Panc1 (cell line): ENCODE measurements at regions not wholly inside any gene's neighbourhood (a gene's known extent, or its start where the extent isn't known, plus 50 kb on each side); places are given as distances from the start of the nearest gene placed in this dataset.

Experiments used
- CTCF ChIP-seq: fragments of 450-650 bp; IDR thresholded peaks from 2 replicates; pipeline ENCODE4 v1.5.1; 2017; ENCODE audit warnings: mild to moderate bottlenecking
- SIN3A ChIP-seq: IDR thresholded peaks from 2 replicates; pipeline ENCODE4 v1.6.1; 2012; ENCODE audit warnings: low read depth, mild to moderate bottlenecking, low read length, moderate library complexity, borderline replicate concordance; ENCODE audit not compliant: insufficient read depth

- TF ChIP-seq CTCF (no peak), SIN3A (no peak)
These were observed 341.1 kb downstream of the DIPK2A start for GRCh38 chr3:144312702-144313101.
